ENCODE measurements at regions not wholly inside any gene's neighbourhood (a gene's known extent, or its start where the extent isn't known, plus 50 kb on each side); places are given as distances from the start of the nearest gene placed in this dataset.

DNA sequence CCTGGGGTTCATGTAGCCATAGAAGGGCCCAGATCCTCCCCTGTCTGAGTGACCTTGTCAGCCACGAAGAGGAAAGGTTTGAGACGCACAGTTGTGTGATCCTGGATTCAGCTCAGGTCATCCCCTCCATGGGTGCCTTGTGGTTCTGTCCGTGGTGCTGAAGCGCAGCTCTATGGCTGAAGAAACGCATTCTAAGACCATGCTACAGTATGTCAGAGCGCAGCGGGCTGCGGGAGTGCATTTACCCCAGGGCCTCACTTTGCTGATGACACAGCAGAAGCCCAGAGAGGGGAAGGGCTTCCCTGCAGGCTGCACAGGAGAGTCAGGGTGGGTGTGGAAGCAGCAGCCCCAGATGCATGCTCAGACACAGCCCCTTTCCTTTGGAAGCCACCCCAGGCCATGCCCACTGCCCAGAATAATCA, 68.8 kb upstream of the IQSEC1 start:
- TF ChIP-seq POLR2A (IDR thresholded peaks at IDR 0.05): no peak
- TF ChIP-seq, protein P1, sequence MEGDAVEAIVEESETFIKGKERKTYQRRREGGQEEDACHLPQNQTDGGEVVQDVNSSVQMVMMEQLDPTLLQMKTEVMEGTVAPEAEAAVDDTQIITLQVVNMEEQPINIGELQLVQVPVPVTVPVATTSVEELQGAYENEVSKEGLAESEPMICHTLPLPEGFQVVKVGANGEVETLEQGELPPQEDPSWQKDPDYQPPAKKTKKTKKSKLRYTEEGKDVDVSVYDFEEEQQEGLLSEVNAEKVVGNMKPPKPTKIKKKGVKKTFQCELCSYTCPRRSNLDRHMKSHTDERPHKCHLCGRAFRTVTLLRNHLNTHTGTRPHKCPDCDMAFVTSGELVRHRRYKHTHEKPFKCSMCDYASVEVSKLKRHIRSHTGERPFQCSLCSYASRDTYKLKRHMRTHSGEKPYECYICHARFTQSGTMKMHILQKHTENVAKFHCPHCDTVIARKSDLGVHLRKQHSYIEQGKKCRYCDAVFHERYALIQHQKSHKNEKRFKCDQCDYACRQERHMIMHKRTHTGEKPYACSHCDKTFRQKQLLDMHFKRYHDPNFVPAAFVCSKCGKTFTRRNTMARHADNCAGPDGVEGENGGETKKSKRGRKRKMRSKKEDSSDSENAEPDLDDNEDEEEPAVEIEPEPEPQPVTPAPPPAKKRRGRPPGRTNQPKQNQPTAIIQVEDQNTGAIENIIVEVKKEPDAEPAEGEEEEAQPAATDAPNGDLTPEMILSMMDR (IDR thresholded peaks at IDR 0.05): no peak

Measured in uterus (tissue), 2 donors.